ENCODE measurements at regions not wholly inside any gene's neighbourhood (a gene's known extent, or its start where the extent isn't known, plus 50 kb on each side); places are given as distances from the start of the nearest gene placed in this dataset.

- TF ChIP-seq REST (IDR thresholded peaks at IDR 0.05; ENCODE audit: insufficient read depth in 1 of 2, low read depth in 2 of 2, low read length in 1 of 2) (no peak), POLR2AphosphoS5 (IDR thresholded peaks at IDR 0.05; ENCODE audit: low read depth, low read length) (no peak), SIN3A (IDR thresholded peaks at IDR 0.05; ENCODE audit: borderline replicate concordance, insufficient read depth, low read depth, low read length) (no peak)
- TF ChIP-seq, protein P1, sequence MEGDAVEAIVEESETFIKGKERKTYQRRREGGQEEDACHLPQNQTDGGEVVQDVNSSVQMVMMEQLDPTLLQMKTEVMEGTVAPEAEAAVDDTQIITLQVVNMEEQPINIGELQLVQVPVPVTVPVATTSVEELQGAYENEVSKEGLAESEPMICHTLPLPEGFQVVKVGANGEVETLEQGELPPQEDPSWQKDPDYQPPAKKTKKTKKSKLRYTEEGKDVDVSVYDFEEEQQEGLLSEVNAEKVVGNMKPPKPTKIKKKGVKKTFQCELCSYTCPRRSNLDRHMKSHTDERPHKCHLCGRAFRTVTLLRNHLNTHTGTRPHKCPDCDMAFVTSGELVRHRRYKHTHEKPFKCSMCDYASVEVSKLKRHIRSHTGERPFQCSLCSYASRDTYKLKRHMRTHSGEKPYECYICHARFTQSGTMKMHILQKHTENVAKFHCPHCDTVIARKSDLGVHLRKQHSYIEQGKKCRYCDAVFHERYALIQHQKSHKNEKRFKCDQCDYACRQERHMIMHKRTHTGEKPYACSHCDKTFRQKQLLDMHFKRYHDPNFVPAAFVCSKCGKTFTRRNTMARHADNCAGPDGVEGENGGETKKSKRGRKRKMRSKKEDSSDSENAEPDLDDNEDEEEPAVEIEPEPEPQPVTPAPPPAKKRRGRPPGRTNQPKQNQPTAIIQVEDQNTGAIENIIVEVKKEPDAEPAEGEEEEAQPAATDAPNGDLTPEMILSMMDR (IDR thresholded peaks at IDR 0.05): no peak
These were observed 66.7 kb upstream of the GOLGA8B start for GRCh38 chr15:34650177-34650576.
